Hepatocyte (in vitro differentiated cells): ENCODE measurements at regions not wholly inside any gene's neighbourhood (a gene's known extent, or its start where the extent isn't known, plus 50 kb on each side); places are given as distances from the start of the nearest gene placed in this dataset.

ENCODE experiments used
- CTCF ChIP-seq: fragments of 200-600 bp; sonication (generic); IDR thresholded peaks from 2 replicates; pipeline ENCODE4 v1.5.1; 2016; ENCODE audit warnings: antibody characterized with exemption, mild to moderate bottlenecking; ENCODE audit not compliant: poor library complexity
- EZH2phosphoT487 ChIP-seq: fragments of 200-600 bp; sonication (generic); IDR thresholded peaks from one replicate; pipeline ENCODE4 v1.6.1; 2018; ENCODE audit warnings: antibody characterized with exemption, mild to moderate bottlenecking, low read depth, moderate library complexity; ENCODE audit not compliant: unreplicated experiment, severe bottlenecking

- TF ChIP-seq CTCF (no peak), EZH2phosphoT487 (no peak)
These were observed 359.3 kb downstream of the PLOD2 start for GRCh38 chr3:145801696-145802095.
